MG63 (cell line): ENCODE measurements at regions not wholly inside any gene's neighbourhood (a gene's known extent, or its start where the extent isn't known, plus 50 kb on each side); places are given as distances from the start of the nearest gene placed in this dataset.
"Not testable (repeated sequence)": the region's sequence is repeated elsewhere in the genome, so short reads cannot be mapped to it uniquely, and the experiment has no call there.

Source experiments
- DNase-seq: peaks from one replicate; pipeline ENCODE4 v3.0.0-alpha.2; 2020
- H3K27me3 ChIP-seq: fragments of 250-450 bp; sonication (Bioruptor Pico); 2 replicates; pipeline ENCODE4 v1.5.1; 2020; ENCODE audit warnings: mild to moderate bottlenecking, moderate library complexity
- H3K36me3 ChIP-seq: fragments of 250-450 bp; sonication (Bioruptor Pico); 2 replicates; pipeline ENCODE4 v1.5.1; 2020; ENCODE audit warnings: mild to moderate bottlenecking, moderate library complexity
- H3K4me3 ChIP-seq: fragments of 250-450 bp; sonication (Bioruptor Pico); 2 replicates; pipeline ENCODE4 v1.5.1; 2020; ENCODE audit warnings: mild to moderate bottlenecking, moderate library complexity
- H3K9me3 ChIP-seq: fragments of 250-450 bp; sonication (Bioruptor Pico); 2 replicates; pipeline ENCODE4 v1.5.1; 2020; ENCODE audit warnings: mild to moderate bottlenecking, moderate library complexity

DNA sequence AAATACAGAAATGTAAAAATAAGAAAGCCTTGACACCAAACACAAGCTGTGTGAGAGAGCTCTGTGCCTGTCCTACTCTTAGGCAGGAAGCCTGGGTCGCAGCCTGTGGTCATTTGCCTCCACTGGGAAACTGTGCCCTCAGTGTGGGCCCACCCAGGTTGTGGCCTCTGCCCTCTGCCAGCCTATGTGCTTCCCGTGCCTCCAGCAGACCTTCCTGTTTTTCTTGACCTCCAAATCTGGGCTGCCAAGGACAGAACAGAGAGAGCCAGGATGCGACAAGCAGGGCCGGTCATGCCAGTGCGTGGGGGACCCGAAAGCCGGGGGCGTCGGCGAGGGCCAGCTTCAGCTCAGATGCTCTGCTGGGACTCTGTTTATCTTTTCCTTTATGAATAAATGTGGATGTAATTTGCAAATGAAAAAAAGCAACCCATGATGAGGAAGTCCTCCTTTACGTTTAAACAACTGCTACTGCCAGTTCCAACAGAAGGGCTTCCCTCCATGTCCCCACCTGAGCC lies 189.2 kb upstream of the EXOC2 start:
- Histone ChIP-seq H3K36me3 (no peaks in the 10 kb centered on the region), H3K9me3 (no peaks in the 10 kb centered on the region), H3K4me3 (no peak overlapping the region), H3K27me3 (no peaks in the 10 kb centered on the region)
- no peak for DNase-seq

DNA sequence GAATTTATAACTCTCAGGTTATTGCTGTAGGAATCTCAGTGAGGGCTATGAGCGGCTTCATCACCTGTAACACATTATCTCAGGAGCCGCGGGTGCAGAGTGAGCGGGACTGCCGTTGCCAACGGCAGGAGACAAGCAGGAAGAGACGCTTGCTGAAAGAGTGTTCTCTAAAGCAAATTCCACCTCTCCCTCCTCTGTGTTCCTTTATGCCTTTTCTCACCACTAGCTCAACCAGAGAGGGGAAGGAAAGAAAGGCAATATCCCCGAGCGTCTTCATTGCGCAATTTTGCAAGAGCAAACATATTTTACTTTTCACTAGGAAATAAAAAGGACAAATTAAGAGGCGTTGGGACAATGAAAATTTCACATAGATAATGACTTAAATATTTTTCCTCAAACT lies 185.2 kb upstream of the EXOC2 start:
- H3K4me3 ChIP-seq = no peak overlapping the region
- no peaks in the 10 kb centered on the region for H3K27me3 ChIP-seq
- no peaks in the 10 kb centered on the region for H3K9me3 ChIP-seq
- no peaks in the 10 kb centered on the region for H3K36me3 ChIP-seq
- no peak for DNase-seq

DNA sequence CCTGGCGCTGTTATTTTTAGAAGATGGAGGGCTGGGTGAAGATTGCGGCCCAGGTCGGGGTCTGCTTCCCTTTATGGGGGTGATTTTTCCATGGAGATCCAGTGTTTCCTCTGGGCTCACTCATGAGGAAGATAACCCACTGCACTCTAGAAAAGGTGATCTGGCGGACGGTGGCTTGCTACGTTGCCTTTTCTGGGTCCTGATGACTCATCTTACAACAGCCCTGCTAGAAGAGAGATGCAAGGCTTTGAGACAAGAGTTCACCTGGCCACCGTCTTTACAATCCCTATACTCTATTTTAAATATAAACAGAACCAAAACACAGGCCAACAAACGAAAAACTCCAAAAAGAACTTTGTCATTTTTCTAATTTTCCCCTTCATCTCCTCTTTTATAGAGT lies 182.1 kb upstream of the EXOC2 start:
- Histone ChIP-seq H3K36me3 (no peaks in the 10 kb centered on the region), H3K4me3 (no peak overlapping the region), H3K9me3 (no peaks in the 10 kb centered on the region), H3K27me3 (no peaks in the 10 kb centered on the region)
- no peak for DNase-seq

- DNase-seq = no peak
- Histone ChIP-seq H3K36me3 (no peaks in the 10 kb centered on the region), H3K27me3 (no peaks in the 10 kb centered on the region)
Observed at GRCh38 chr6:872570-873125, 179.7 kb upstream of the EXOC2 start.

GRCh38 chr6:871503-871902 lies 178.6 kb upstream of the EXOC2 start:
- Histone ChIP-seq H3K9me3 (no peaks in the 10 kb centered on the region), H3K27me3 (no peaks in the 10 kb centered on the region), H3K36me3 (no peaks in the 10 kb centered on the region), H3K4me3 (no peak overlapping the region)
- DNase-seq = no peak

More at GRCh38 chr6:872570-873125, 179.7 kb upstream of the EXOC2 start:
- Histone ChIP-seq H3K9me3 (no peaks in the 10 kb centered on the region), H3K4me3 (no peak overlapping the region)

DNA sequence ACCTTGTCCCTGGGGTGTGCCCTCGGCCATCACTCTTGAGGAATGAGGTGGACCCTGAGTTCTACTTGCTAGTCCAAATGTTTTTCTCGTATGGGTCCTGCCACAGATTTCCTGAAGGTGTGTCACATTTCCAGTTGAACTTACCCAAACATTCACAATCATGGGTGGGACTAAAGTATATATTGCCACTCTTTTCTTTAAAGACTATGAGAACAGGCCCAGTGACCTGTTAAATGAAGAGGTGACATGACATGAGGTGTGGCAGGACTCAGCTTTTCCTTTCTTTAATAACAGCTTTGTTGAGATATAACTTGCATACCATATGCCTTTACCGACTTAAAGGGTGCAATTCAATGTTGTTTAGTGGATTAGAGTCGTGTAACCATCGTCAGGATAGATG lies 177.2 kb upstream of the EXOC2 start:
- H3K27me3 ChIP-seq = no peaks in the 10 kb centered on the region
- no peaks in the 10 kb centered on the region for H3K36me3 ChIP-seq
- no peaks in the 10 kb centered on the region for H3K9me3 ChIP-seq
- no peak for DNase-seq
- no peak overlapping the region for H3K4me3 ChIP-seq

GRCh38 chr6:868201-868600 lies 175.3 kb upstream of the EXOC2 start:
- no peaks in the 10 kb centered on the region for H3K9me3 ChIP-seq
- H3K27me3 ChIP-seq = no peaks in the 10 kb centered on the region
- H3K36me3 ChIP-seq = no peaks in the 10 kb centered on the region
- no peak for DNase-seq
- no peak overlapping the region for H3K4me3 ChIP-seq

- H3K4me3 ChIP-seq = no peak overlapping the region
Observed at GRCh38 chr6:867378-867777, 174.4 kb upstream of the EXOC2 start.

GRCh38 chr6:866316-866715 lies 173.4 kb upstream of the EXOC2 start:
- H3K4me3 ChIP-seq = no peak overlapping the region
- no peaks in the 10 kb centered on the region for H3K36me3 ChIP-seq
- H3K9me3 ChIP-seq = no peaks in the 10 kb centered on the region
- H3K27me3 ChIP-seq = no peaks in the 10 kb centered on the region
- DNase-seq = no peak

More at GRCh38 chr6:867378-867777, 174.4 kb upstream of the EXOC2 start:
- Histone ChIP-seq H3K27me3 (no peaks in the 10 kb centered on the region), H3K36me3 (no peaks in the 10 kb centered on the region), H3K9me3 (no peaks in the 10 kb centered on the region)
- DNase-seq = no peak

DNA sequence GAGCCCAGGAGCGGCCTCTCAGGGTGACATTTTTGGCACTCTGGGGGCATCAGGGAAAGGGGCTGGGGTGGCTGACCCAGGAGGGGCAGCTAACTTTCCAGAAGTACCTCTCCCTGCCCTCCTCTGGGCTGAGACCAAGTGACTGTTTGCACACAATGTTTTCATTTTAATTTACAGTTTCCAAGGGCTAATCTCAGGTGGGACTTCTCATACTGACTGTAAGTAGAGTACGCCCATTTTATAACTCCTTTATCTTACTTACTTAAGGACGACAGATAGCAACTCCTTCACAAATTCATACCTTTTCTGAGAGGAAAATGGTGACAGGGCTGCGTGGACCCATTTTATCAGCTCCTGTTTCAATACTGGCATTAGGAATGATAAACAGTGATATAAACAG lies 172.9 kb upstream of the EXOC2 start:
- Histone ChIP-seq H3K9me3 (no peaks in the 10 kb centered on the region), H3K4me3 (no peak overlapping the region), H3K36me3 (no peaks in the 10 kb centered on the region), H3K27me3 (no peaks in the 10 kb centered on the region)
- DNase-seq = no peak

- Histone ChIP-seq H3K9me3 (no peaks in the 10 kb centered on the region), H3K4me3 (no peak overlapping the region), H3K27me3 (no peaks in the 10 kb centered on the region), H3K36me3 (no peaks in the 10 kb centered on the region)
- DNase-seq = no peak
Observed at GRCh38 chr6:863831-864230, 170.9 kb upstream of the EXOC2 start.

- H3K27me3 ChIP-seq, DNase-seq, H3K9me3 ChIP-seq, H3K4me3 ChIP-seq, H3K36me3 ChIP-seq: not testable (repeated sequence)
Observed at GRCh38 chr6:863127-863526, 170.2 kb upstream of the EXOC2 start.

GRCh38 chr6:859936-860335 lies 167.0 kb upstream of the EXOC2 start:
- no peak for DNase-seq
- H3K27me3 ChIP-seq = no peaks in the 10 kb centered on the region

DNA sequence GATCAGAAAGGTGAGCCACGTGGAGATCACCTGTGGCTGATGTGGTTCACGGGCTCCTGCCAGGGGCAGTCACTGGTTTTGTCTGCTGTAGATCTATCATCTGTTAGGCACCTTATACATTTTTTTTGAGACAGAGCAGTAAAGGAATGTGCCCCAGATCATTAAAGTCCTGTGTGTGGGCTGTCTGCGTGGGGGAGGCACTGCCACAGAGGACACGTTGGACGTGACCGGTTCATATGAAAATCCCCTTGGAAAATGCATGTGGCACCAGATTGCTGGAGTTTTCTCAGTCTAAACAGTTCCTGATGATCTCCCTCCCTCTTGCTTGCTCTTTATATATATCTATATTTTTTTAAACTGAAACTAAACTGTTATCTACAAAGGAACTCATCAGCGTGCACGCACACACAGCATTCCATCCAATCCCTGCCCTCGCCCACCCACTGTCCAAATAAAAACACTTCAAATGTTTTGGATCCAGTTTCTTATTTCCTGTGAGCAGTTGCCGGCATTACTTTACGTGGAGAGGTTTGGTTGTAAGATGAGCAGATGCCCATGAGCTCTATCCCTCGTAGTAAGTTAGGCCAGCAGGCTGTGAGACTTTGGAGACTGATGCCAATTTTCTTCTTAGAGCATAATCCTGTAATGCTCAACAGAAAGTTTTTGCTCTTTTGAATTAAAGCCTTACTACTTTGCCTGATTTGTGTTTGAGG lies 161.6 kb upstream of the EXOC2 start:
- peak; percentile 23 for DNase-seq
- H3K36me3 ChIP-seq = no peaks in the 10 kb centered on the region
- no peaks in the 10 kb centered on the region for H3K27me3 ChIP-seq
- no peaks in the 10 kb centered on the region for H3K9me3 ChIP-seq
- no peak overlapping the region for H3K4me3 ChIP-seq

More at GRCh38 chr6:859936-860335, 167.0 kb upstream of the EXOC2 start:
- Histone ChIP-seq H3K36me3 (no peaks in the 10 kb centered on the region), H3K4me3 (no peak overlapping the region), H3K9me3 (no peaks in the 10 kb centered on the region)

GRCh38 chr6:852216-852615 lies 159.3 kb upstream of the EXOC2 start:
- not testable (repeated sequence) for H3K4me3 ChIP-seq, H3K9me3 ChIP-seq, H3K27me3 ChIP-seq, H3K36me3 ChIP-seq, DNase-seq

DNA sequence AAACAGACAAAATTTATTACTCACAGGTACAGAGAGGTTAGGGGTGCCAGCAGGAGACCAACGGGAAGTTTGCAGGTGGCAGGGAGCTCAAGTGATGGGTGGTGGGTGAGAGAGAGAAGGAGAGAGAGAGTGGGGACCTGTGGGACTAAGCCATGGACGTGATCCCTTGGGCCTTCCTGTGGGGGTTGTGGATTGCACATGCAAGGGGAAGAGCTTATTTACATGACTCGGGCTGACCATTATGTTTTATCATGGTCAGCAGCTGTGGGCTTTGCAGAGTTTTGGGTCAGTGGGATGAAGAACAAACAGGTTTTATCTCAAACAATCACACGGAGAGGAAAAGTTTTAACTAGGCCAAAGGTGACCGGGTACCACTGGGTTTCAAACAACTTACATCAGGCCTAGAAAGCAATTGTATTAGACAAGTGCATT lies 156.2 kb upstream of the EXOC2 start:
- Histone ChIP-seq H3K27me3 (no peaks in the 10 kb centered on the region), H3K9me3 (no peaks in the 10 kb centered on the region), H3K4me3 (no peak overlapping the region), H3K36me3 (no peaks in the 10 kb centered on the region)
- no peak for DNase-seq

GRCh38 chr6:845566-845965 lies 152.6 kb upstream of the EXOC2 start:
- DNase-seq = no peak
- H3K9me3 ChIP-seq = no peaks in the 10 kb centered on the region

DNA sequence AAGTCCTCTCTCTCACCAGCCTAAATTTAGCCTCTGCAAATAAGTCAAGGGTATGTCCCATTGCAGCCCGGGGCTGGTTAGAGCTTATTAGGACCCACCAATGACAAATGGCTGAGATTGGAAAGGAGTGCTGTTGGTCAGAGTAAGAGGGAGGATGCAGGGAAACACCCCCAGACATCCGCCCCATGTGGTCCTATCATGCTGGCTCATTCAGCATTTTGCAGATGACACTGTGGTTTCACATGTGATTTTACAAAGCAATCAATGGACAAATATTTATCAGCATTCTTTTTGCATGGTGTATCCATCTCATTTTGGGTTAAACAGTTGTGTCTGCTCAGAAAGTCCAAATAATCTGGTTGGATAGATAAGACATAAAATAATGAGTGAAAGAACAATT lies 152.2 kb upstream of the EXOC2 start:
- Histone ChIP-seq H3K9me3 (no peaks in the 10 kb centered on the region), H3K4me3 (no peak overlapping the region), H3K27me3 (no peaks in the 10 kb centered on the region), H3K36me3 (no peaks in the 10 kb centered on the region)
- DNase-seq = no peak

More at GRCh38 chr6:845566-845965, 152.6 kb upstream of the EXOC2 start:
- Histone ChIP-seq H3K4me3 (no peak overlapping the region), H3K27me3 (no peaks in the 10 kb centered on the region), H3K36me3 (no peaks in the 10 kb centered on the region)
